CD4-positive, alpha-beta T cell treated with Interferon gamma for 1 hour (primary cell): ENCODE measurements at regions not wholly inside any gene's neighbourhood (a gene's known extent, or its start where the extent isn't known, plus 50 kb on each side); places are given as distances from the start of the nearest gene placed in this dataset.

ENCODE experiments used
- DNase-seq: peaks from one replicate; pipeline ENCODE4 v3.0.0-alpha.2; 2020

GRCh38 chr5:174159327-174160114 is 114.0 kb downstream of the NSG2 start:
- DNase-seq: no peak

GRCh38 chr5:174165406-174165805 is 119.9 kb downstream of the NSG2 start:
- DNase-seq: no peak

- DNase-seq: no peak
Measured at GRCh38 chr5:174166231-174167079, 120.9 kb downstream of the NSG2 start.

- no peak for DNase-seq
Measured at GRCh38 chr5:174167080-174167910, 121.8 kb downstream of the NSG2 start.

- DNase-seq: no peak
Measured at GRCh38 chr5:174172152-174172551, 126.6 kb downstream of the NSG2 start.

GRCh38 chr5:174172566-174172965 is 127.1 kb downstream of the NSG2 start:
- no peak for DNase-seq

GRCh38 chr5:174173766-174174165 is 128.3 kb downstream of the NSG2 start:
- DNase-seq: no peak

GRCh38 chr5:174175716-174176268 is 130.3 kb downstream of the NSG2 start:
- no peak for DNase-seq

- no peak for DNase-seq
Measured at GRCh38 chr5:174176511-174176910, 131.0 kb downstream of the NSG2 start.

GRCh38 chr5:174177531-174177930 is 132.0 kb downstream of the NSG2 start:
- no peak for DNase-seq

- no peak for DNase-seq
Measured at GRCh38 chr5:174177976-174178605, 132.6 kb downstream of the NSG2 start.

GRCh38 chr5:174180639-174181038 is 135.1 kb downstream of the NSG2 start:
- no peak for DNase-seq

- no peak for DNase-seq
Measured at GRCh38 chr5:174182111-174182510, 136.6 kb downstream of the NSG2 start.

GRCh38 chr5:174183701-174184100 is 138.2 kb downstream of the NSG2 start:
- DNase-seq: no peak

GRCh38 chr5:174185506-174185905 is 140.0 kb downstream of the NSG2 start:
- no peak for DNase-seq

- no peak for DNase-seq
Measured at GRCh38 chr5:174186096-174186695, 140.7 kb downstream of the NSG2 start.

- no peak for DNase-seq
Measured at GRCh38 chr5:174187001-174187400, 141.5 kb downstream of the NSG2 start.

GRCh38 chr5:174187481-174187880 is 142.0 kb downstream of the NSG2 start:
- DNase-seq: no peak

GRCh38 chr5:174188295-174188694 is 142.8 kb downstream of the NSG2 start:
- no peak for DNase-seq

GRCh38 chr5:174189654-174190541 is 144.4 kb downstream of the NSG2 start:
- no peak for DNase-seq

- no peak for DNase-seq
Measured at GRCh38 chr5:174191076-174191475, 145.6 kb downstream of the NSG2 start.
